HEK293T (cell line): ENCODE measurements at regions not wholly inside any gene's neighbourhood (a gene's known extent, or its start where the extent isn't known, plus 50 kb on each side); places are given as distances from the start of the nearest gene placed in this dataset.
"Not testable (repeated sequence)": the region's sequence is repeated elsewhere in the genome, so short reads cannot be mapped to it uniquely, and the experiment has no call there.

Experiments
- CTCF ChIA-PET: fragments of 350-600 bp; formaldehyde crosslinking; extraction: SDS; loops from one replicate; lab custom pipeline; 2021; ENCODE audit warnings: antibody characterized with exemption, inconsistent platforms; lab: Yijun Ruan, JAX
- POLR2A ChIA-PET: fragments of 350-600 bp; formaldehyde crosslinking; extraction: SDS; loops from one replicate; lab custom pipeline; 2020; ENCODE audit warnings: antibody characterized with exemption, inconsistent platforms; lab: Yijun Ruan, JAX
- DNase-seq: peaks from one replicate; pipeline ENCODE4 v3.0.0; 2012; ENCODE audit warnings: mixed read lengths; ENCODE audit errors: extremely low spot score
- ARNT ChIP-seq: fragments of 450-650 bp; IDR thresholded peaks from 2 replicates; pipeline ENCODE4 v1.6.1; 2017; ENCODE audit warnings: mild to moderate bottlenecking
- BHLHE40 ChIP-seq: fragments of 450-650 bp; IDR thresholded peaks from 2 replicates; pipeline ENCODE4 v1.6.1; 2016; ENCODE audit warnings: mild to moderate bottlenecking, moderate library complexity, borderline replicate concordance
- CTBP1 ChIP-seq: fragments of 450-650 bp; IDR thresholded peaks from 2 replicates; pipeline ENCODE4 v1.6.1; 2016; ENCODE audit warnings: borderline replicate concordance
- ELF4 ChIP-seq: fragments of 450-650 bp; IDR thresholded peaks from 2 replicates; pipeline ENCODE4 v1.6.1; 2017; ENCODE audit warnings: antibody characterized with exemption
- FOXA1 ChIP-seq: fragments of 450-650 bp; IDR thresholded peaks from 2 replicates; pipeline ENCODE4 v1.6.1; 2016; ENCODE audit warnings: mild to moderate bottlenecking
- FOXK2 ChIP-seq: fragments of 450-650 bp; IDR thresholded peaks from 2 replicates; pipeline ENCODE4 v1.6.1; 2016; ENCODE audit warnings: mild to moderate bottlenecking
- FOXM1 ChIP-seq: fragments of 450-650 bp; IDR thresholded peaks from 2 replicates; pipeline ENCODE4 v1.6.1; 2017; ENCODE audit warnings: mild to moderate bottlenecking, borderline replicate concordance
- HDGF ChIP-seq: fragments of 450-650 bp; IDR thresholded peaks from 2 replicates; pipeline ENCODE4 v1.6.1; 2017; ENCODE audit warnings: antibody characterized with exemption, borderline replicate concordance
- L3MBTL2 ChIP-seq: fragments of 450-650 bp; conservative IDR thresholded peaks from 2 replicates; pipeline ENCODE4 v1.6.1; 2016; ENCODE audit warnings: mild to moderate bottlenecking
- LEF1 ChIP-seq: fragments of 450-650 bp; IDR thresholded peaks from 2 replicates; pipeline ENCODE4 v1.6.1; 2017; ENCODE audit warnings: mild to moderate bottlenecking, borderline replicate concordance
- NFRKB ChIP-seq: fragments of 450-650 bp; IDR thresholded peaks from 2 replicates; pipeline ENCODE4 v1.6.1; 2016; ENCODE audit warnings: mild to moderate bottlenecking, moderate library complexity
- PKNOX1 ChIP-seq: fragments of 450-650 bp; IDR thresholded peaks from 2 replicates; pipeline ENCODE4 v1.6.1; 2016
- SP1 ChIP-seq: fragments of 450-650 bp; IDR thresholded peaks from 2 replicates; pipeline ENCODE4 v1.6.1; 2017
- SUZ12 ChIP-seq: fragments of 450-650 bp; IDR thresholded peaks from 2 replicates; pipeline ENCODE4 v1.6.1; 2016; ENCODE audit warnings: mild to moderate bottlenecking
- TARDBP ChIP-seq: fragments of 450-650 bp; IDR thresholded peaks from 2 replicates; pipeline ENCODE4 v1.6.1; 2016
- ZNF384 ChIP-seq: fragments of 450-650 bp; IDR thresholded peaks from 2 replicates; pipeline ENCODE4 v1.6.1; 2016

GRCh38 chr3:27821609-27822008 lies 99.5 kb upstream of the EOMES start:
- CTCF ChIA-PET, result interaction anchor here (0.6 kb wide), 1 partner anchor 459 kb away, joined by 4 read pairs; no protein-coding TSS in a partner anchor
- DNase-seq, POLR2A ChIA-PET: not testable (repeated sequence)
- 0 out of 2 replicates have a peak, but pooled peaks have one; percentile 42 for TF ChIP-seq L3MBTL2

GRCh38 chr3:27824312-27825200 lies 102.4 kb upstream of the EOMES start:
- POLR2A ChIA-PET, result no interaction called here
- DNase-seq, result no peak
- no peak for TF ChIP-seq TARDBP
- no peak for TF ChIP-seq LEF1
- TF ChIP-seq NFRKB, result no peak
- no peak for TF ChIP-seq FOXK2
- no peak for TF ChIP-seq BHLHE40
- TF ChIP-seq PKNOX1, result no peak
- CTCF ChIA-PET, result interaction anchor here (0.5 kb wide), 1 partner anchor 90 kb away, joined by 8 read pairs; no protein-coding TSS in a partner anchor

GRCh38 chr3:27826448-27826847 lies 104.3 kb upstream of the EOMES start:
- TF ChIP-seq BHLHE40 (no peak), ARNT (no peak), LEF1 (no peak), ZNF384 (no peak), FOXK2 (no peak), SP1 (no peak), CTBP1 (no peak), HDGF (no peak), SUZ12 (no peak), L3MBTL2 (no peak)
- ChIA-PET POLR2A (no interaction called here), CTCF (no interaction called here)
- DNase-seq, result no peak

- peak; percentile 9 for DNase-seq
- CTCF ChIA-PET, result no interaction called here
These were observed 104.9 kb upstream of the EOMES start for GRCh38 chr3:27827041-27827440.

GRCh38 chr3:27840807-27841594 lies 118.9 kb upstream of the EOMES start:
- ChIA-PET POLR2A (no interaction called here), CTCF (interaction anchor here (0.6 kb wide), 1 partner anchor 179 kb away, joined by 5 read pairs; no protein-coding TSS in a partner anchor)
- no peak for DNase-seq
- TF ChIP-seq ZNF384 (no peak), LEF1 (no peak), CTBP1 (no peak), ARNT (no peak), NFRKB (no peak), SP1 (no peak), FOXA1 (no peak), FOXM1 (no peak), SUZ12 (no peak), L3MBTL2 (no peak)

More at GRCh38 chr3:27827041-27827440, 104.9 kb upstream of the EOMES start:
- TF ChIP-seq NFRKB, result no peak
- no peak for TF ChIP-seq ARNT
- no peak for TF ChIP-seq FOXA1
- no peak for TF ChIP-seq HDGF
- TF ChIP-seq FOXK2, result no peak
- no peak for TF ChIP-seq ELF4
- TF ChIP-seq SUZ12, result no peak
- no peak for TF ChIP-seq ZNF384
- no peak for TF ChIP-seq SP1
- POLR2A ChIA-PET, result no interaction called here

- CTCF ChIA-PET, result interaction anchor here (0.7 kb wide), 1 partner anchor 317 kb away, joined by 3 read pairs; no protein-coding TSS in a partner anchor
- TF ChIP-seq SUZ12, result no peak
- no peak for TF ChIP-seq SP1
- TF ChIP-seq TARDBP, result no peak
- TF ChIP-seq NFRKB, result no peak
- no peak for TF ChIP-seq ARNT
- no peak for TF ChIP-seq CTBP1
- TF ChIP-seq L3MBTL2, result no peak
- no peak for TF ChIP-seq FOXK2
- TF ChIP-seq ZNF384, result no peak
- TF ChIP-seq FOXA1, result no peak
- no peak for TF ChIP-seq ELF4
- TF ChIP-seq BHLHE40, result no peak
- TF ChIP-seq LEF1, result no peak
- TF ChIP-seq HDGF, result no peak
- no peak for TF ChIP-seq FOXM1
- no peak for TF ChIP-seq PKNOX1
- DNase-seq, result no peak
- POLR2A ChIA-PET, result no interaction called here
These were observed 122.0 kb upstream of the EOMES start for GRCh38 chr3:27844052-27844675.
